ENCODE measurements at regions not wholly inside any gene's neighbourhood (a gene's known extent, or its start where the extent isn't known, plus 50 kb on each side); places are given as distances from the start of the nearest gene placed in this dataset.

- no peak for TF ChIP-seq CTCF (IDR thresholded peaks at IDR 0.05 in 8 of 11, conservative IDR thresholded peaks at IDR 0.05 in 3 of 11)
- no peak for TF ChIP-seq POLR2A (IDR thresholded peaks at IDR 0.05)
These were observed 185.6 kb upstream of the COX10 start for GRCh38 chr17:13883659-13884058.
